LNCaP clone FGC (cell line): ENCODE measurements at regions not wholly inside any gene's neighbourhood (a gene's known extent, or its start where the extent isn't known, plus 50 kb on each side); places are given as distances from the start of the nearest gene placed in this dataset.
A peak's percentile ranks its signal among the peaks of the same experiment; 100 is the strongest.

Source experiments
- DNase-seq: peaks from one replicate; pipeline ENCODE4 v3.0.0-alpha.2; 2011; ENCODE audit warnings: low read depth
- H3K4me3 ChIP-seq: 2 replicates; pipeline ENCODE4 v1.5.1; 2011; ENCODE audit warnings: mild to moderate bottlenecking, low read depth, low read length, control low read depth
- TF ChIP-seq, protein P1 (sequence below): IDR thresholded peaks from 2 replicates; pipeline ENCODE4 v1.5.1; 2012; ENCODE audit warnings: mild to moderate bottlenecking; ENCODE audit not compliant: control insufficient read depth, insufficient read depth; ENCODE audit errors: extremely low read depth

DNA sequence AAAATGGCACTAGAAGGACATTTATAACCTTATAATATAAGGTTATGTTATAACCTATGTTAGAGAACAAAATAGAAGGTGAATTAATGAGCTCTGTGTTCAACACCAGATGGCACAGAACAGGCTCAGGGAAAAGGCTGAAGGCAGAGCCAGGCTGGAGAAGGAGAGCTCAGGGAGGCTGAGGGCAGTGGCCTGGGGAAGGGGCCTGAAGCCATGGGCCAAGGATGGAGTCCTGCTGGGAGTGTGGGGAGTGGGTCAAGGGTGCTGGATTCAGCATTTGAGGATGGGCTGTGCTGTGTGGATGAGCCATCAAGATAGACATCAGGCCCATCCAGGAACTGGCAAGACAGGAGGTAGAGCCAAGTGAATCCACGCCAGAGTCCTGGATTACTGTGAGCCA is 218.8 kb downstream of the ZNF248 start:
- TF ChIP-seq, protein P1, sequence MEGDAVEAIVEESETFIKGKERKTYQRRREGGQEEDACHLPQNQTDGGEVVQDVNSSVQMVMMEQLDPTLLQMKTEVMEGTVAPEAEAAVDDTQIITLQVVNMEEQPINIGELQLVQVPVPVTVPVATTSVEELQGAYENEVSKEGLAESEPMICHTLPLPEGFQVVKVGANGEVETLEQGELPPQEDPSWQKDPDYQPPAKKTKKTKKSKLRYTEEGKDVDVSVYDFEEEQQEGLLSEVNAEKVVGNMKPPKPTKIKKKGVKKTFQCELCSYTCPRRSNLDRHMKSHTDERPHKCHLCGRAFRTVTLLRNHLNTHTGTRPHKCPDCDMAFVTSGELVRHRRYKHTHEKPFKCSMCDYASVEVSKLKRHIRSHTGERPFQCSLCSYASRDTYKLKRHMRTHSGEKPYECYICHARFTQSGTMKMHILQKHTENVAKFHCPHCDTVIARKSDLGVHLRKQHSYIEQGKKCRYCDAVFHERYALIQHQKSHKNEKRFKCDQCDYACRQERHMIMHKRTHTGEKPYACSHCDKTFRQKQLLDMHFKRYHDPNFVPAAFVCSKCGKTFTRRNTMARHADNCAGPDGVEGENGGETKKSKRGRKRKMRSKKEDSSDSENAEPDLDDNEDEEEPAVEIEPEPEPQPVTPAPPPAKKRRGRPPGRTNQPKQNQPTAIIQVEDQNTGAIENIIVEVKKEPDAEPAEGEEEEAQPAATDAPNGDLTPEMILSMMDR: no peak
- no peak for DNase-seq
- no peak overlapping the region for H3K4me3 ChIP-seq

DNA sequence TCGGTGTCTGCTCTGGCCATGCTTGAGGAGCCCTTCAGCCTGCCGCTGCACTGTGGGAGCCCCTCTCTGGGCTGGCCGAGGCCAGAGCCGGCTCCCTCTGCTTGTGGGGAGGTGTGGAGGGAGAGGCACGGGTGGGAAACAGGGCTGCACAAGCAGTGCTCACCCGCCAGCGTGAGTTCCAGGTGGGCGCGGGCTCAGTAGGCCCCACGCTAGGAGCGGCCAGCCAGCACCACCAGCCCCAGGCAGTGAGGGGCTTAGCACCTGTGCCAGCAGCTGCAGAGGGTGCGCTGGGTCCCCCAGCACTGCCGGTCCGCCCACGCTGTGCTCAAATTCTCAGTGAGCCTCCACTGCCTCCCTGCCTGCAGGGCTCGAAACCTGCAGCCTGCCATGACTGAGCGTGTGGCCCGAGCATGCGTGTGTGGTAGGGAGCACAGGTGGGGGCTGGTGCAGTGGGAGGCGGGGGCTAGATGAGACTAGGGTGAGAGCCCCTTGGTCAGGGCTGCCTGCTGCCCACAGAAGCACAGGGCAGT is 223.0 kb downstream of the ZNF248 start:
- no peak for DNase-seq
- TF ChIP-seq, protein P1: no peak
- no peak overlapping the region for H3K4me3 ChIP-seq

GRCh38 chr10:37632641-37633040 is 224.8 kb downstream of the ZNF248 start:
- TF ChIP-seq, protein P1: no peak
- DNase-seq: no peak
- H3K4me3 ChIP-seq: no peak overlapping the region

DNA sequence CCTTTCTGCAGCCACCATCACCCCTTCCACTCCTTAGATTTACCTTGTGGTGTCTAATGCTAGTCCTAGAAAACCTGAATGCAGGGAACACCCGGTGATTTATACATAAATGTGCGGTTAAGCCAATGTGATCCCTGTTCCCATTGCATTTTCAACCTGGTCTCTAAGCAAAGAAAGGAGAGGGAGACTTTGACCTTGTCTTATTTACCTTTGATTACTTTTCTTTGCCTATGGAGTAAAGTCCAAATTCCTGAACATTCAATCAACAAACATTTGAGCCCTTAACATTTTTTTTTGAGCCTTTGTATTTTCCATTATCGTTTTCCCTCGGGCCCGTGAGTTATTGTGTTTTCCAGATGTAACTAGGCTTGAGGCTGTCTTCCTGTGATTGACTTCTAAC is 233.9 kb downstream of the ZNF248 start:
- H3K4me3 ChIP-seq: no peak overlapping the region
- DNase-seq: no peak
- TF ChIP-seq, protein P1: no peak

GRCh38 chr10:37619336-37619735 is 238.1 kb downstream of the ZNF248 start:
- no peak for DNase-seq
- no peak overlapping the region for H3K4me3 ChIP-seq
- TF ChIP-seq, protein P1: no peak

DNA sequence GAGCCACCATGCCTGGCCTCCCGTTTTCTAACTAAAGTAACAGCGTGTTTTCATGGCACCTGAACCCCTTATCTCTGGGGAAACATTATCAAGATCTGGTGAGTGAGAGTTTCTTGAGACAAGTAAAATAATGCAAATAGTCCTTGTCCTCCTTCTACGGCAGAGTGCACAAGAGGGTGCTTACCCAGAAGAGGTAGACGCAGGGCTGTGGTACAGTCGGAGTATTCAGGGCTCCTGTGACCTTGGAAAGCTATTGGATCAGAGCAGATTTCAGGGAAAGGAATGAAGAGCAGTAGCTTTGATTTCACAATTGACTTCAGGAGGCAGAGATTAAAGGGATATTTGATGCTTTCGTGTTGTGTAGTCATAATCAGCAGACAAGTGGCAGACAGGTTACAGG is 269.1 kb downstream of the ZNF248 start:
- H3K4me3 ChIP-seq: no peak overlapping the region
- no peak for DNase-seq
- TF ChIP-seq, protein P1: no peak

- DNase-seq: peak; percentile 10
- H3K4me3 ChIP-seq: no peak overlapping the region
- TF ChIP-seq, protein P1: no peak
Measured at GRCh38 chr10:37584643-37585042, 272.8 kb downstream of the ZNF248 start.
